Fibroblast of skin of left quadriceps (primary cell): ENCODE measurements at regions not wholly inside any gene's neighbourhood (a gene's known extent, or its start where the extent isn't known, plus 50 kb on each side); places are given as distances from the start of the nearest gene placed in this dataset.
A peak's percentile ranks its signal among the peaks of the same experiment; 100 is the strongest.
"Not testable (repeated sequence)": the region's sequence is repeated elsewhere in the genome, so short reads cannot be mapped to it uniquely, and the experiment has no call there.

Experiments used
- DNase-seq, 2 experiments: peaks; one replicate each; pipeline ENCODE4 v3.0.0-alpha.2; 2013; ENCODE audit warnings: low read depth in 2 of 2

GRCh38 chr15:93954985-93955571 lies 276.3 kb upstream of the MCTP2 start:
- DNase-seq: no peak

DNA sequence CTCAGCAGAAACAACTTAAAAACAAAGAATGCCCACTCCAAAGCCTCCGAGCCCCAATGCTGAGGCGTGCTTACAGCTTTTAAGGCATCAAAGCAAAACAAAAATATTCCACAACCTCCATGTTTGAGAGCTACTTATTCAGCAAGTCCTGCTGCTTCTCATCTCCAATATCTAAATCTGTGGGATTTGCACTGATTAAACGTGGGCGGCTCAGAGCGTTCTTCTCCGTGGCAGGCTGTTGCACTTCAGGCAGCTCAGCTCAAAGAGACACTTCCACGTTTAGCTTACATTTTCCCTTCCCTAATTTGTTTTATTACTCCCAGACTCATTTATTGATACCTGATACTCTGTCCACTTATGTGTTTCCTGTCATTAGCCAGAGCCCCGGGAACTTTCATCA lies 282.6 kb upstream of the MCTP2 start:
- no peak for DNase-seq

- DNase-seq: peak in 1 of 2 experiments; percentile 1
Measured at GRCh38 chr15:93943586-93943985, 287.8 kb upstream of the MCTP2 start.

GRCh38 chr15:93942269-93942694 lies 289.1 kb upstream of the MCTP2 start:
- peak in 1 of 2 experiments; percentile 1 for DNase-seq

DNA sequence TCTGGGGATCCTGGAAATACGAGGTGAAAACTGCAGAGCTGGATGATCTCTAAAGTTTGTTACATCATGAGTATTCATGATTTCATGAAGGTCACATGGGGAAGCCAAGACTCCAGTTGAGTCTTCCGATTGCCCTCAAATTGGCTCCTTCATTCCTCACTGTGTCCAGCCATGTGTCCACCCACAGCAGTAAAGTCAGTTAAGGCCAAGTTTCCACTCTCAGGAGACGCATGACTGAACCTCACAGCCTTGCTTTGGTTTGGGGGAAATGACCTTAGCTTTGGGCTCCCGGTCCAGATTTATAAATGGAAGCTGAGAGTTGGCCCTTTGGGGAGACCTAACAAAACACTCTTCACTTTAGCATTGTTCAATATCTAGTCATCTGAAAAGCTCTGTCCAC lies 289.7 kb upstream of the MCTP2 start:
- no peak for DNase-seq

DNA sequence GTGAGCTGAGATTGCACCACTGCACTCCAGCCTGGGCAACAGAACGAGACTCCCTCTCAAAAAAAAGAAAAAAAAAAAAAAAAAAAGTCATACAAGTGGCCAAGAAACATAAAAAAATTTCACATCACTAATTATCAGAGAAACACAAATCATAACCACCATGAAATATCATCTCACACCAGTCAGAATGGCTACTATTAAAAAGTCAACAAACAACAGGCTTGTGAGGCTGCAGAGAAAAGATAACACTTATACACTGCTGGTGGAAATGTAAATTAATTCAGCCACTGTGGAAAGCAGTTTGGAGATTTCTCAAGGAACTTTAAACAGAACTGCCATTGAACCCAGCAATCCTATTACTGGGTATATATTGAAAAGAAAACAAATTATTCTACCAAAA lies 291.1 kb upstream of the MCTP2 start:
- DNase-seq: no peak

GRCh38 chr15:93932164-93932776 lies 299.1 kb upstream of the MCTP2 start:
- DNase-seq: no peak

GRCh38 chr15:93929375-93930094 lies 301.8 kb upstream of the MCTP2 start:
- peak; percentile 93 to 94 for DNase-seq

DNA sequence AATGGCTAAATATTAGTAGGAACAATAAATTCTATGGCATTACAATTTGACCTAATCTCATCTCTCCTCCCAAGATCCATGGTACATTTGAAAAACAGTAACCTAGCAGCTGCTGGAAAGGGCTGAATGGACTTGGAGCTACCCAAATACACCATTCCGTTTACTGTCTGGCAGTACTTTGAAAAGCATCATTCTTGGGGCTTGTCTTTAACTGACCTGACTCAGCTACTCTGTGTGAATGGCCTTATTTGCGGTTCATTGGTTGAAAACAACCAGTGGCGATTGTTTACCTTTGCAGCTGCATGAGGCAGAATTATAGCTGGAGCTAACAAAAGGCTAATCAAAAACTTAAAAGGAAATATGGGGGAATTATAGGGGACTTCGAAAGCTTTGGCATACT lies 311.2 kb upstream of the MCTP2 start:
- DNase-seq: no peak

DNA sequence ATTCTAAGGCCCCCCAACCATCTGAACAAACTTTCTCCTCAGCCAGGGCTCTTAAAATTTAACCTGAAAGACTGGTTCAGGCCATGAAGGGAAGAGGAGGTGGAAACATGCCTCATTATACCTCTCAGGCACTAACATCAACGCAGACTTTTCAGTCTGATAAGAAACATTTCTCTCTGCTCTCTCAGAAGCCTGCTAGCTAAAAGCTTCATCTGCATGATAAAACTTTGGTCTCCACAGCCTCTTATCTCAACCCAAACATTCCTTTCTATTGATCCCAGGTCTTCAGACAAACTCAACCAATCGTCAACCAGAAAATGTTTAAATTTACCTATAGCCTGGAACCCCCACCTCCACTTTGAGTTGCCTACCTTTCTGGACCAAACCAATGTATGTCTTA lies 312.6 kb upstream of the MCTP2 start:
- DNase-seq: not testable (repeated sequence)

- no peak for DNase-seq
Measured at GRCh38 chr15:93917181-93917580, 314.2 kb upstream of the MCTP2 start.

- DNase-seq: no peak
Measured at GRCh38 chr15:93913871-93914270, 317.5 kb upstream of the MCTP2 start.

DNA sequence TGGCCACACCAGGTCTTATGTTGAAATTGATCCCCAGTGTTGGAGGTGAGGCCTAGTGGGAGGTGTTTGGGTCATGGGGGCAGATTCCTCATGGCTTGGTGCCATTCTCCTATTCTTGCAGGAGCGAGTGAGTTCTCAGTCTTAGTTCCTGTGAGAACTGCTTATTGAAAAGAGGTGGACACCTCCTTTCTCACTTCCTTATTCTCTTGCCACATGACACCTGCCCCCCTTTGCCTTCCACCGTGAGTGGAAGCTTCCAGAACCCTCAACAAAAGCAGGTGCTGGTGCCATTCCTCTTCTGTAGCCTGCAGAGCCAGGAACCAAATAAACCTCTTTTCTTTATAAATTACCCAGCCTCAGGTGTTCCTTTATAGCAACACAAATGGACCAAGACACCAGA lies 318.1 kb upstream of the MCTP2 start:
- DNase-seq: no peak

DNA sequence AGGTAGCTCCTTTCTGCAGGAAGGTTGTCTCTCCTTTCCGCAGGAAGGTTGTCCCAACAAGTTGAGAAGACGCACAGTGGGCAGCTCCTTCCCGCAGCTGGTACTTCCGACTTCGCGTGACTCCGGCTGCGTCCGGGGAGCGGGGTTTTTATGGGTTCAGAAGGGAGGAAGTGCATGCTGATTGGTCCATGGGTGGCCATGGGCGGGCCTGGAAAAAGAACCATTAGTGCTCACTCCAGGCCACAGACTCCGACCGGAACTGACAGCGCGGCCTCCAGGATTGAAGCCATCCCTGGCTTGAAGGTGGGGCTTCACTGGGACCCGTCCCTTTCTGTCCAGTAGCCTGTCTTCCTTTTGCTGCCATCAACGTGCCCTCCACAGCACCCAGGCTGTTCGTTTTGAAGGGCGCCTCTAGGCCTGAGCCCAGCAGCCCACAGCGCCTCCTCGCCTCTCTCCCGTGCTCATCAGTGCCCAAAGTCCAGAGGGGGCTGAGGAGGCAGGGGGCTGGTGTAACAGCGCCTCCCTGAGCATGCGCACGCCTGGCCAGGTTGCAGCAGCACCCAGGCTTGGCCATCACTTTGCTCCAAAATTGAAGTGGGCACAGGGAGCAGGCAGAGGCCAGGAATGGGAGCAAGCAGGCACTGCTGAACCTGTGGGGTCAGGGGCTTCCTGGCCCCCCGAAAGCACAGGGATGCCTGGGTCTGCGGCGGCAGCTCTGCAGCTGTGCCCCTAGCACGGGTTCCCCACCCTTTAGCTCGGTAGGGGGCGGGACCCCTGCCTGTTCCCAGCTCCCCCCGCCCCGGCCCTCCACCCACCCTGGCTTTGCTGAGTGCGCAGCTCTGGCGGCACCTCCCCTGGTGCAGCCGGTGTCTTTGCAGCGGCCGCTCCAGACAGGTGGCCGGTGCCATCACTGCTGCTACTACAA lies 330.6 kb upstream of the MCTP2 start:
- DNase-seq: no peak

- no peak for DNase-seq
Measured at GRCh38 chr15:93899817-93900216, 331.5 kb upstream of the MCTP2 start.

DNA sequence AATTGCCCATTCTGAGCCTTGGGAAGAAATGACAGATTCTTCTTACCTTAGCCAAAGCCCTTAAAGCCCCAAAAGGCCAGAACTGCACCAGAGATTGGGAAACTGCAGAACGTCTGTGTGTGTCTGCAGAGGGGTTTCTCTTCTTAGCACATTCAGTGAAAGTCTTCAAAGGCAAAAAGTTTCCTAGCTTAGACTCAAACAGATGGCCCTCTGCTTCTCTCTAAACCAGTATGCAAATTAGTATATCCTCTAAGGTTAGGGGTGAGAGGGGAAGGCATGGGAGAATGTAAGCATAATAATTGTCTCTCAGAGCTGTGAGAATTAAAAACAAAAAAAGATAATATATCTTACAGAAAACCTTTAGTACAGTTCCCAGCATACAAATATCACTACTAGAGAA lies 334.0 kb upstream of the MCTP2 start:
- no peak for DNase-seq

DNA sequence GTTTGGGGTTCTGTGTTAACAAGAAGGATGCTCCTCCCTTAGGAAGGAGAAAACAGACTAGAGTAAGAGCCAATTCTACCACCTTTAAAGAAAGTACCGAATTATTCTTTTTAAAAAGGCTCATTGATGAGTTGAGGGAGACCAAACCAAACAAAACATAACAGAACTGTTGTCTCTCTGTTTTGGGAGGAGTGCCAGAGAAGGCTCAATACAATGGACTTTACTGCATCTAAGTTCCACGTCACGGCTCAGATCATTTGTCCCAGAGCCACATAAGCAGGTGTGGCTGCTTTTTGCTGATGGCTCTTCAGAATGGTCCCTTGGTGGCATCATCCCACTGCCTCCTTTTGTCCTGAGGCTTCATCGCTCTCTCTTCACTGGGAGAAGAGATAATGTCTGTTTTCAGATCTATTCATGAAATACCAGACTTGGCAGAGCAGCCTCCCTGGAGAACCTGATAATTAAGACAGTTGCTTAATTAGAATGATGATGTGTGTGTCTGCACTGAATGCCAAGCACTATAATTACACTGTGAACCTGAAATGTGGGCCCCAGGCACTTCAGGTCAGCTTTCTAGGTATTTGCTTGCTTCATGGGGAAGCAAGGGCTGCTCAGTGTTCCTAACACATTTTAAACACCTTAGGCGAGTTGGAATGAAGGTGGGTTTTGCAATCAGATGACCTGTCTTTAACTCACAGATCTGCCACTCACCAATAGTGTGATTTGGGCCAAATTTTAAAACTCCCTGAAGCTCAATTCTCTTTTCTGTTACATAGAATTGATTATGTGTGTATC lies 335.2 kb upstream of the MCTP2 start:
- DNase-seq: no peak

DNA sequence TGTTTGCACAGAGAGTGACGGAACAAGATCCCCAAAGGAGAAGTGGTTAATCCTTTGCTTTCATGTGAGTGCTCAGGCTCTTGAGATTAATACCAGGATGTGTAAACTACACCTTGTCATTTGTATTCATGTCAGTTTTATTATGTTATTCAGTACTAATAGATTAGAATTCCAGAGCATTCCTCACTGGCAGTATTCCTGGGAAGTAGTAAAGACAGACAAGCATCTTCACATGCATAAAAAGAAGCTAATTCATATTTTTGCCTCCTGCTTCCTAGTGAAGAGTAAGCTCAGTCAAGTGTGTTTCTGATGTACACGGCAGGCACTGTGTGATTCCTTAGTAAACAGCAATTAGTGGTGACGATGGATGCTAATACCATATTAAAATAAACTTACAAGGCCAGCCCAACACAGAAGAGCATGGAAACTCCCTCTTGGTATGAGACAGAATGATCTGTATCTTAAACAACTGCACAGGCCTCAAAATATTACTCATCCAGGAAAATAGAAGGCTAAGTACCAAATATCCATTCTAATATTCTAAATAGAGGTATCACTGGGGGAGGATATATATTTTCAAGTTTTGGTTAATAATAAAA lies 336.8 kb upstream of the MCTP2 start:
- DNase-seq: no peak

DNA sequence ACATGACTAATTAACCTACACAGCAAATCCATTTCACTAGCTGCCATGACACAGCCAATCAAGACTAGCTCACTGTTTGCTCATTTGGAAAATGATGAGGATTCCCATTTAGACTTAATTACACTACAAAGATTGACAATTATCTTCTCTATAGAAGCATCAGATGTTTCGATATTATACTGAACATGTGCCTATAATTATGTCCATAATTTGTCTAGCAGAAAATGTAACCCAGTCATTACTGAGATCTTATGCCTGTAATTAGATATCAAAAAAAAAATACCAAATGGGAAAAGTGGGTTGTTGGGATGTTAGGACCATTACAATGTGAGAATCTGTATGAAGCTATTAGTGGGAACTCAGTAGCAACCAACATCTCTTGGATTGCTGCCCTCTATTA lies 344.2 kb upstream of the MCTP2 start:
- no peak for DNase-seq

DNA sequence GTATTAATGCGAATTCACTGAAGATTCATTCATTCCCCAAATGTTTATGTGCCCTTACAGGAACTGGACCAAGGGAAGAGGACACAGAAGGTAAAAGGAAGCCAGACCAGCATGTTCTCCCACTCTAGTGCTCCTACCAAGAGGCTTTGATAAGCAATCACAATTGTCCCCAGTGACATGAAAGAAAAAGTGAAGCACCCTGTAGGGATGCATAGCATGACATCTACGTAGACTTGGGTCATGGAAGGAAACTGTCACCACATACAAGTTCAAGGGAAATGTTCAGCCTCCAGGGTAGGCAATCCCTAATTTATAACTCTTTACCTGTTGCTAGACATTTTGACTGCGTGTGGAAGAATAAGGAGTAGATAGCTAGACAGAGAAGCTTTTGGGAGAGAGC lies 348.6 kb upstream of the MCTP2 start:
- no peak for DNase-seq

DNA sequence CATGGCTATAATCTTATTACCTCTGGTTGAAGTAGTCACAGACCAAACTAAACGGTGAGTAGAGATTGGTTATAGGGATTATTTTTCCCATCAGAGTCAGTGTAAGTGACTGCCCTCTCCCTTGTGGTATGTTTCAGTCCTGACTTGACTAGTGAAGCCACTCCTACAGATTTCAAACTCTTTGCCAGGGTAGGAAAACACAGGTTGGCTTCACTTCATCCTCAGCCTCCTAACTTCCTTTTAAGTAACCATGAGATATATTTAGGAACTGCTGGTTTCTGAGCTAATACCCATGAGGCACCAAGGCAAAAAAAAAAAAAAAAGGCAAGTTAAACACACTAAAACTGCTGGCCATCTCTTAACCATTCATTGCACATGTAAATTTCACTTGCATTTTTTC lies 349.2 kb upstream of the MCTP2 start:
- no peak for DNase-seq
